ENCODE measurements at regions not wholly inside any gene's neighbourhood (a gene's known extent, or its start where the extent isn't known, plus 50 kb on each side); places are given as distances from the start of the nearest gene placed in this dataset.

DNA sequence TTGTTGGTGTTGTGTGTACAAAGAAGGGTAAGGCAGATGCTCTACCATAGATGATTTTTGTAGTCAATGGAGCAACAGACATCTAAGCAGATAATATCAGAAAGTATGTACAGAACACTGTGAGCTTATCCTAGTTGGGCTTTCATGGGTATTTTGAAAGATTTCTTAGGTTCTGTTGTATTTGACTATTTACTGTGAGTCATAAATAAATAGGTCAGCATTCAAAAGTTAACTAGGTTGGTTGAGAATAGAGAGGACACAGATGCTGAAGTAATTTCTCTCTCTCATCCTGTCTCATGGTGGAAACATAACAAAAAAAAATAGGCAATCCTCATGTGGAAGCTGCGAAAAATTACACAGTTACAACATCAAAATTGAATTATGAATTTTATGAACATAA lies 413.5 kb downstream of the CCDC91 start:
- DNase-seq (ENCODE audit: low read depth, low spot score) (no peak), FAIRE-seq (no peak), ATAC-seq (no peak)
- no peaks in the 10 kb centered on the region for H4K20me1 ChIP-seq (ENCODE audit: control insufficient read depth, insufficient read depth)
- TF ChIP-seq NBN (IDR thresholded peaks at IDR 0.05) (no peak), STAT3 (IDR thresholded peaks at IDR 0.05; ENCODE audit: low read depth, low read length) (no peak), BHLHE40 (IDR thresholded peaks at IDR 0.05; ENCODE audit: borderline replicate concordance in 1 of 2, low read depth in 2 of 2, low read length in 1 of 2) (no peak), CHD2 (IDR thresholded peaks at IDR 0.05; ENCODE audit: borderline replicate concordance, low read depth, low read length) (no peak), ASH2L (IDR thresholded peaks at IDR 0.05; ENCODE audit: borderline replicate concordance, low read depth) (no peak), SPI1 (IDR thresholded peaks at IDR 0.05; ENCODE audit: borderline replicate concordance, insufficient read depth, low read depth, low read length) (no peak), POLR2A (IDR thresholded peaks at IDR 0.05; ENCODE audit: low read depth, low read length) (no peak), SMAD1 (IDR thresholded peaks at IDR 0.05; ENCODE audit: low read depth, partially characterized antibody) (no peak), MXI1 (IDR thresholded peaks at IDR 0.05; ENCODE audit: low read depth, low read length) (no peak)
- TF ChIP-seq, protein P1, sequence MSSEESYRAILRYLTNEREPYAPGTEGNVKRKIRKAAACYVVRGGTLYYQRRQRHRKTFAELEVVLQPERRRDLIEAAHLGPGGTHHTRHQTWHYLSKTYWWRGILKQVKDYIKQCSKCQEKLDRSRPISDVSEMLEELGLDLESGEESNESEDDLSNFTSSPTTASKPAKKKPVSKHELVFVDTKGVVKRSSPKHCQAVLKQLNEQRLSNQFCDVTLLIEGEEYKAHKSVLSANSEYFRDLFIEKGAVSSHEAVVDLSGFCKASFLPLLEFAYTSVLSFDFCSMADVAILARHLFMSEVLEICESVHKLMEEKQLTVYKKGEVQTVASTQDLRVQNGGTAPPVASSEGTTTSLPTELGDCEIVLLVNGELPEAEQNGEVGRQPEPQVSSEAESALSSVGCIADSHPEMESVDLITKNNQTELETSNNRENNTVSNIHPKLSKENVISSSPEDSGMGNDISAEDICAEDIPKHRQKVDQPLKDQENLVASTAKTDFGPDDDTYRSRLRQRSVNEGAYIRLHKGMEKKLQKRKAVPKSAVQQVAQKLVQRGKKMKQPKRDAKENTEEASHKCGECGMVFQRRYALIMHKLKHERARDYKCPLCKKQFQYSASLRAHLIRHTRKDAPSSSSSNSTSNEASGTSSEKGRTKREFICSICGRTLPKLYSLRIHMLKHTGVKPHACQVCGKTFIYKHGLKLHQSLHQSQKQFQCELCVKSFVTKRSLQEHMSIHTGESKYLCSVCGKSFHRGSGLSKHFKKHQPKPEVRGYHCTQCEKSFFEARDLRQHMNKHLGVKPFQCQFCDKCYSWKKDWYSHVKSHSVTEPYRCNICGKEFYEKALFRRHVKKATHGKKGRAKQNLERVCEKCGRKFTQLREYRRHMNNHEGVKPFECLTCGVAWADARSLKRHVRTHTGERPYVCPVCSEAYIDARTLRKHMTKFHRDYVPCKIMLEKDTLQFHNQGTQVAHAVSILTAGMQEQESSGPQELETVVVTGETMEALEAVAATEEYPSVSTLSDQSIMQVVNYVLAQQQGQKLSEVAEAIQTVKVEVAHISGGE (CRISPR knock-in tag; IDR thresholded peaks at IDR 0.05) = no peak
- TF ChIP-seq, protein P2, sequence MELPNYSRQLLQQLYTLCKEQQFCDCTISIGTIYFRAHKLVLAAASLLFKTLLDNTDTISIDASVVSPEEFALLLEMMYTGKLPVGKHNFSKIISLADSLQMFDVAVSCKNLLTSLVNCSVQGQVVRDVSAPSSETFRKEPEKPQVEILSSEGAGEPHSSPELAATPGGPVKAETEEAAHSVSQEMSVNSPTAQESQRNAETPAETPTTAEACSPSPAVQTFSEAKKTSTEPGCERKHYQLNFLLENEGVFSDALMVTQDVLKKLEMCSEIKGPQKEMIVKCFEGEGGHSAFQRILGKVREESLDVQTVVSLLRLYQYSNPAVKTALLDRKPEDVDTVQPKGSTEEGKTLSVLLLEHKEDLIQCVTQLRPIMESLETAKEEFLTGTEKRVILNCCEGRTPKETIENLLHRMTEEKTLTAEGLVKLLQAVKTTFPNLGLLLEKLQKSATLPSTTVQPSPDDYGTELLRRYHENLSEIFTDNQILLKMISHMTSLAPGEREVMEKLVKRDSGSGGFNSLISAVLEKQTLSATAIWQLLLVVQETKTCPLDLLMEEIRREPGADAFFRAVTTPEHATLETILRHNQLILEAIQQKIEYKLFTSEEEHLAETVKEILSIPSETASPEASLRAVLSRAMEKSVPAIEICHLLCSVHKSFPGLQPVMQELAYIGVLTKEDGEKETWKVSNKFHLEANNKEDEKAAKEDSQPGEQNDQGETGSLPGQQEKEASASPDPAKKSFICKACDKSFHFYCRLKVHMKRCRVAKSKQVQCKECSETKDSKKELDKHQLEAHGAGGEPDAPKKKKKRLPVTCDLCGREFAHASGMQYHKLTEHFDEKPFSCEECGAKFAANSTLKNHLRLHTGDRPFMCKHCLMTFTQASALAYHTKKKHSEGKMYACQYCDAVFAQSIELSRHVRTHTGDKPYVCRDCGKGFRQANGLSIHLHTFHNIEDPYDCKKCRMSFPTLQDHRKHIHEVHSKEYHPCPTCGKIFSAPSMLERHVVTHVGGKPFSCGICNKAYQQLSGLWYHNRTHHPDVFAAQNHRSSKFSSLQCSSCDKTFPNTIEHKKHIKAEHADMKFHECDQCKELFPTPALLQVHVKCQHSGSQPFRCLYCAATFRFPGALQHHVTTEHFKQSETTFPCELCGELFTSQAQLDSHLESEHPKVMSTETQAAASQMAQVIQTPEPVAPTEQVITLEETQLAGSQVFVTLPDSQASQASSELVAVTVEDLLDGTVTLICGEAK (IDR thresholded peaks at IDR 0.05; ENCODE audit: borderline replicate concordance) = no peak
- no TSS peak for BruUV-seq (replicated peaks)
- no peaks in the 10 kb centered on the region for H3K4me1 ChIP-seq (ENCODE audit: control insufficient read depth, insufficient read depth, low read length)
- no peaks in the 10 kb centered on the region for H3K79me2 ChIP-seq (ENCODE audit: control insufficient read depth, insufficient read depth, low read length)
- no peak overlapping the region for H3K27ac ChIP-seq (ENCODE audit: control insufficient read depth, insufficient read depth)
- RAD21 ChIA-PET (ENCODE audit: unreplicated experiment) = no interaction called here
- H3K4me2 ChIP-seq (ENCODE audit: control insufficient read depth, insufficient read depth) = no peak overlapping the region
- no peaks in the 10 kb centered on the region for H3K9me3 ChIP-seq (replicated peaks; ENCODE audit: control insufficient read depth, insufficient read depth, low read length)
- in situ Hi-C loops (cut with MboI) = no loop called here
- SMC1A ChIA-PET (ENCODE audit: uncharacterized antibody, unreplicated experiment) = no interaction called here
- no peaks in the 10 kb centered on the region for H3K36me3 ChIP-seq (ENCODE audit: control insufficient read depth in 2 of 2, insufficient read depth in 2 of 2, low read length in 1 of 2)
- H3K27me3 ChIP-seq (replicated peaks in 1 of 2; ENCODE audit: control insufficient read depth in 2 of 2, insufficient read depth in 2 of 2, low read length in 1 of 2) = no peaks in the 10 kb centered on the region
- intact Hi-C loops (cut with micrococcal nuclease; ENCODE audit: unreplicated experiment) = no loop called here
- WGBS (ENCODE audit: insufficient coverage, insufficient replicate concordance, low lambda C conversion rate, missing lambda C conversion rate) = 55% methylated on average over 1 of the region's 1 CpG
- no peak overlapping the region for H2AFZ ChIP-seq (ENCODE audit: control insufficient read depth, low read depth, low read length)
- CTCF ChIA-PET = no interaction called here
- POLR2A ChIA-PET = no interaction called here
- H3K4me3 ChIP-seq = no peak overlapping the region
- H3K9ac ChIP-seq (ENCODE audit: control insufficient read depth, insufficient read depth, low read length) = no peak overlapping the region
